Peyer's patch (tissue), 4 donors: ENCODE measurements at regions not wholly inside any gene's neighbourhood (a gene's known extent, or its start where the extent isn't known, plus 50 kb on each side); places are given as distances from the start of the nearest gene placed in this dataset.
"Not testable (repeated sequence)": the region's sequence is repeated elsewhere in the genome, so short reads cannot be mapped to it uniquely, and the experiment has no call there.

Experiments
- DNase-seq, 3 donors: peaks; one replicate each; pipeline ENCODE4 v3.0.0-alpha.2; 2017 to 2019
- H3K27ac ChIP-seq, 4 donors: fragments of 200-600 bp; sonication (generic); one replicate each; pipeline ENCODE4 v1.5.1; 2016 to 2019
- H3K27me3 ChIP-seq, 2 donors: fragments of 200-600 bp; sonication (generic); one replicate each; pipeline ENCODE4 v1.5.1; 2019
- H3K36me3 ChIP-seq, 3 donors: fragments of 200-600 bp; sonication (generic); one replicate each; pipeline ENCODE4 v1.5.1; 2016 to 2019
- H3K4me1 ChIP-seq, 4 donors: fragments of 200-600 bp; sonication (generic); one replicate each; pipeline ENCODE4 v1.5.1; 2016 to 2019
- H3K4me3 ChIP-seq, 4 donors: fragments of 200-600 bp; sonication (generic); 1 replicate in 3 of 4; 2 replicates in 1 of 4; pipeline ENCODE4 v1.5.1; 2016 to 2019; ENCODE audit warnings: mild to moderate bottlenecking in 1 of 4
- H3K9me3 ChIP-seq, 4 donors: fragments of 200-600 bp; sonication (generic); one replicate each; pipeline ENCODE4 v1.5.1; 2016 to 2019; ENCODE audit warnings: mild to moderate bottlenecking in 1 of 4
- CTCF ChIP-seq, 6 experiments: fragments of 450-650 bp in 4 of 6; fragments of 200-600 bp in 2 of 6; sonication (generic) in 1 of 6; IDR thresholded peaks; one replicate each; pipeline ENCODE4 v1.5.1; 2017 to 2019; ENCODE audit warnings: antibody characterized with exemption in 6 of 6, mild to moderate bottlenecking in 3 of 6, moderate library complexity in 1 of 6
- POLR2A ChIP-seq, 2 donors: fragments of 450-650 bp; IDR thresholded peaks; one replicate each; pipeline ENCODE4 v1.5.1; 2017; ENCODE audit warnings: antibody characterized with exemption in 2 of 2, mild to moderate bottlenecking in 2 of 2, moderate library complexity in 2 of 2

- DNase-seq, result no peak
- TF ChIP-seq POLR2A (IDR thresholded peaks at IDR 0.05), result no peak
- TF ChIP-seq CTCF (IDR thresholded peaks at IDR 0.05), result no peak
- H3K9me3 ChIP-seq, result peaks cover 0 to 6% (median 2%) of the 10 kb centered on the region in 4 donors
Measured at GRCh38 chr5:94064025-94064424, 322.6 kb upstream of the POU5F2 start.

GRCh38 chr5:94057655-94058054, 316.3 kb upstream of the POU5F2 start:
- Histone ChIP-seq H3K36me3 (no peaks in the 10 kb centered on the region), H3K9me3 (no peaks in the 10 kb centered on the region), H3K27me3 (no peaks in the 10 kb centered on the region), H3K27ac (no peak overlapping the region), H3K4me1 (no peaks in the 10 kb centered on the region), H3K4me3 (no peak overlapping the region)
- no peak for DNase-seq
- TF ChIP-seq POLR2A (IDR thresholded peaks at IDR 0.05) (no peak), CTCF (IDR thresholded peaks at IDR 0.05) (no peak)

More at GRCh38 chr5:94064025-94064424, 322.6 kb upstream of the POU5F2 start:
- Histone ChIP-seq H3K27ac (no peak overlapping the region), H3K36me3 (no peaks in the 10 kb centered on the region), H3K27me3 (no peaks in the 10 kb centered on the region), H3K4me3 (no peak overlapping the region), H3K4me1 (no peaks in the 10 kb centered on the region)

DNA sequence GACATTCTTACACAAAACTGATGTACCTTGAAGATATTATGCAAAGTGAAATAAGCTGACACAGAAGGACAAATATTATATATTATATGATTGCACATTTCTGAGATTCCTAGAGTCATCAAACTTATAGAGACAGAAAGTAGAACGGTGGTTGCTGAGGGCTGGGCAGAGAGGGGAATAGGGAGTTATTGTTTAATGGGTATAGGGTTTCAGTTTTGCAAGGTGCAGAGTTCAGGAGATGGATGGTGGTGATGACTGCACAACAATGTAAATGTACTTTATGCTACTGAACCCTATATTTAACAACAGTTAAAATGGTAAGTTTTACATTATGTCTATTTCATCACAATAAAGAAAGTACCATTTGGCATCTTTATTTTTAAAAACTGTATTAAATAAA, 315.8 kb upstream of the POU5F2 start:
- no peak overlapping the region for H3K27ac ChIP-seq
- H3K4me3 ChIP-seq, result no peak overlapping the region
- DNase-seq, result no peak
- no peaks in the 10 kb centered on the region for H3K9me3 ChIP-seq
- no peaks in the 10 kb centered on the region for H3K36me3 ChIP-seq
- TF ChIP-seq POLR2A (IDR thresholded peaks at IDR 0.05) (no peak), CTCF (IDR thresholded peaks at IDR 0.05) (no peak)
- no peaks in the 10 kb centered on the region for H3K27me3 ChIP-seq
- H3K4me1 ChIP-seq, result no peaks in the 10 kb centered on the region

DNA sequence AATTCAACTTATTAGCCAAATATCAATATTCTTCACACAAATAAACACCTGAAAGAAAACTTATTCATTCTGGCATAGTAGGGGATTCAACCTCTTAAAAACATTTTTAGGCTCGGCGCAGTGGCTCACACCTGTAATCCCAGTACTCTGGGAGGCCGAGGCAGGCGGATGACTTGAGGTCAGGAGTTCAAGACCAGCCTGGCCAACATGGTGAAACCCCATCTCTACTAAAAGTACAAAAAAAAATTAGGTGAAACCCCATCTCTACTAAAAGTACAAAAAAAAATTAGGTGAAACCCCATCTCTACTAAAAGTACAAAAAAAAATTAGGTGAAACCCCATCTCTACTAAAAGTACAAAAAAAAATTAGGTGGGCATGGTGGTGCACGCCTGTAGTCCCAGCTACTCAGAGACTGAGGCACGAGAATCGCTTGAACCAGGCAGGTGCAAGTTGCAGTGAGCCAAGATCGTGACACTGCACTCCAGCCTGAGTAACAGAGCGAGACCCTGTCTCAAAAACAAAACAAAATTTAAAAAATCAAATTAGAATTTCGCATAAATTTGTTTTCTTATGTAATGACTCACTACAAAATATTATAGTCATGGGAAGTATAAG, 308.0 kb upstream of the POU5F2 start:
- H3K4me3 ChIP-seq, H3K36me3 ChIP-seq, H3K9me3 ChIP-seq, H3K27me3 ChIP-seq, DNase-seq, H3K4me1 ChIP-seq, H3K27ac ChIP-seq: not testable (repeated sequence)

GRCh38 chr5:94045839-94046782, 304.7 kb upstream of the POU5F2 start:
- DNase-seq, result no peak
- Histone ChIP-seq H3K4me3 (no peak overlapping the region), H3K4me1 (no peaks in the 10 kb centered on the region), H3K27ac (no peak overlapping the region), H3K9me3 (no peaks in the 10 kb centered on the region), H3K36me3 (peaks cover 0 to 7% (median 0%) of the 10 kb centered on the region in 3 donors), H3K27me3 (no peaks in the 10 kb centered on the region)
- no peak for TF ChIP-seq CTCF (IDR thresholded peaks at IDR 0.05)
- TF ChIP-seq POLR2A (IDR thresholded peaks at IDR 0.05), result no peak

DNA sequence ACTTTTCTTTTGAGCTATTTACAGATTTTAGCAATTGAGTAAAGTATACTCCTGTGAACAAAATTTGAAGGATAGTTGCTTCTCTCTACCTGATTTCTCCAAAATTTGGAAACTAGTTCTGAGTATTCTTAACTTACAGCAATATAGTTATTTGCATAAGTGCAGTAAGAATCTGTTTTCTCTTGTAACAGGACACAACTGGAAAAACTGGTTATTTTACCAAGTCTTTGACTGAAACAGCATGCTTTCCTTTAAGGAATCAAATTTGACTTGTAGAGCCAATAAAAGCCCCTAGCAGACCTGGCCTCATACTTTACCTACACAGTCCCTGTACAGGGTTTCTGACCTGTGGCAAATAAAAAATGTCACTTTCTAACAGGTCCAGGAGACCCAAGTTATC, 301.9 kb upstream of the POU5F2 start:
- no peak overlapping the region for H3K27ac ChIP-seq
- H3K4me1 ChIP-seq, result no peaks in the 10 kb centered on the region
- H3K36me3 ChIP-seq, result no peaks in the 10 kb centered on the region
- TF ChIP-seq CTCF (IDR thresholded peaks at IDR 0.05) (no peak), POLR2A (IDR thresholded peaks at IDR 0.05) (no peak)
- no peaks in the 10 kb centered on the region for H3K27me3 ChIP-seq
- DNase-seq, result no peak
- H3K4me3 ChIP-seq, result no peak overlapping the region
- no peaks in the 10 kb centered on the region for H3K9me3 ChIP-seq
